ENCODE measurements at regions not wholly inside any gene's neighbourhood (a gene's known extent, or its start where the extent isn't known, plus 50 kb on each side); places are given as distances from the start of the nearest gene placed in this dataset.

GRCh38 chr7:38060637-38061036 lies 117.4 kb upstream of the STARD3NL start:
- Histone ChIP-seq H3K27me3 (ENCODE audit: insufficient read depth, low read depth, low read length) (no peaks in the 10 kb centered on the region), H3K79me2 (replicated peaks; ENCODE audit: insufficient read depth, low read length) (no peaks in the 10 kb centered on the region), H3F3A (ENCODE audit: insufficient read depth, low read length, poor library complexity, severe bottlenecking) (no peaks in the 10 kb centered on the region), H3K36me3 (ENCODE audit: insufficient read depth, low read length) (no peaks in the 10 kb centered on the region), H4K20me1 (ENCODE audit: insufficient read depth) (no peaks in the 10 kb centered on the region), H3K9me3 (ENCODE audit: low read length) (no peaks in the 10 kb centered on the region), H2AFZ (ENCODE audit: low read depth, low read length) (no peak overlapping the region), H3K4me3 (ENCODE audit: low read length) (no peak overlapping the region), H3K27ac (ENCODE audit: low read length) (no peak overlapping the region), H3K9me2 (ENCODE audit: insufficient read depth, low read length) (no peaks in the 10 kb centered on the region), H3K4me2 (ENCODE audit: low read length) (no peak overlapping the region), H3K9ac (ENCODE audit: low read length) (no peak overlapping the region)
- TF ChIP-seq EZH2 (IDR thresholded peaks at IDR 0.05; ENCODE audit: borderline replicate concordance, insufficient read depth, low read length, poor library complexity, severe bottlenecking), result no peak
- no peak for TF ChIP-seq SMC3 (conservative IDR thresholded peaks at IDR 0.05; ENCODE audit: poor library complexity)
- no peak for TF ChIP-seq MXI1 (conservative IDR thresholded peaks at IDR 0.05; ENCODE audit: poor library complexity, severe bottlenecking)
- TF ChIP-seq POLR2AphosphoS5 (IDR thresholded peaks at IDR 0.05), result no peak
- TF ChIP-seq CTCF (IDR thresholded peaks at IDR 0.05; ENCODE audit: poor library complexity, severe bottlenecking), result no peak
- TF ChIP-seq, protein P1, sequence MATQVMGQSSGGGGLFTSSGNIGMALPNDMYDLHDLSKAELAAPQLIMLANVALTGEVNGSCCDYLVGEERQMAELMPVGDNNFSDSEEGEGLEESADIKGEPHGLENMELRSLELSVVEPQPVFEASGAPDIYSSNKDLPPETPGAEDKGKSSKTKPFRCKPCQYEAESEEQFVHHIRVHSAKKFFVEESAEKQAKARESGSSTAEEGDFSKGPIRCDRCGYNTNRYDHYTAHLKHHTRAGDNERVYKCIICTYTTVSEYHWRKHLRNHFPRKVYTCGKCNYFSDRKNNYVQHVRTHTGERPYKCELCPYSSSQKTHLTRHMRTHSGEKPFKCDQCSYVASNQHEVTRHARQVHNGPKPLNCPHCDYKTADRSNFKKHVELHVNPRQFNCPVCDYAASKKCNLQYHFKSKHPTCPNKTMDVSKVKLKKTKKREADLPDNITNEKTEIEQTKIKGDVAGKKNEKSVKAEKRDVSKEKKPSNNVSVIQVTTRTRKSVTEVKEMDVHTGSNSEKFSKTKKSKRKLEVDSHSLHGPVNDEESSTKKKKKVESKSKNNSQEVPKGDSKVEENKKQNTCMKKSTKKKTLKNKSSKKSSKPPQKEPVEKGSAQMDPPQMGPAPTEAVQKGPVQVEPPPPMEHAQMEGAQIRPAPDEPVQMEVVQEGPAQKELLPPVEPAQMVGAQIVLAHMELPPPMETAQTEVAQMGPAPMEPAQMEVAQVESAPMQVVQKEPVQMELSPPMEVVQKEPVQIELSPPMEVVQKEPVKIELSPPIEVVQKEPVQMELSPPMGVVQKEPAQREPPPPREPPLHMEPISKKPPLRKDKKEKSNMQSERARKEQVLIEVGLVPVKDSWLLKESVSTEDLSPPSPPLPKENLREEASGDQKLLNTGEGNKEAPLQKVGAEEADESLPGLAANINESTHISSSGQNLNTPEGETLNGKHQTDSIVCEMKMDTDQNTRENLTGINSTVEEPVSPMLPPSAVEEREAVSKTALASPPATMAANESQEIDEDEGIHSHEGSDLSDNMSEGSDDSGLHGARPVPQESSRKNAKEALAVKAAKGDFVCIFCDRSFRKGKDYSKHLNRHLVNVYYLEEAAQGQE (IDR thresholded peaks at IDR 0.05; ENCODE audit: borderline replicate concordance), result no peak
- no peak for TF ChIP-seq EP300 (conservative IDR thresholded peaks at IDR 0.05; ENCODE audit: poor library complexity, severe bottlenecking)
- no peak for TF ChIP-seq RAD21 (conservative IDR thresholded peaks at IDR 0.05)
- no peak for TF ChIP-seq TAF1 (IDR thresholded peaks at IDR 0.05; ENCODE audit: low read depth)

- Histone ChIP-seq H3K4me2 (ENCODE audit: low read length) (no peak overlapping the region), H2AFZ (ENCODE audit: low read depth, low read length) (no peak overlapping the region), H3F3A (ENCODE audit: insufficient read depth, low read length, poor library complexity, severe bottlenecking) (no peaks in the 10 kb centered on the region), H3K36me3 (ENCODE audit: insufficient read depth, low read length) (no peaks in the 10 kb centered on the region), H3K27ac (ENCODE audit: low read length) (no peak overlapping the region), H3K9me3 (ENCODE audit: low read length) (no peaks in the 10 kb centered on the region), H3K9me2 (ENCODE audit: insufficient read depth, low read length) (no peaks in the 10 kb centered on the region), H3K27me3 (ENCODE audit: insufficient read depth, low read depth, low read length) (no peaks in the 10 kb centered on the region), H3K9ac (ENCODE audit: low read length) (no peak overlapping the region), H3K79me2 (replicated peaks; ENCODE audit: insufficient read depth, low read length) (no peaks in the 10 kb centered on the region), H3K4me3 (ENCODE audit: low read length) (no peak overlapping the region), H4K20me1 (ENCODE audit: insufficient read depth) (no peaks in the 10 kb centered on the region)
- TF ChIP-seq, protein P1 (IDR thresholded peaks at IDR 0.05; ENCODE audit: borderline replicate concordance), result no peak
- TF ChIP-seq SMC3 (conservative IDR thresholded peaks at IDR 0.05; ENCODE audit: poor library complexity), result no peak
Observed at GRCh38 chr7:38066391-38066790, 111.7 kb upstream of the STARD3NL start.

Measured in neural cell (in vitro differentiated cells).